IMR-90 (cell line): ENCODE measurements at regions not wholly inside any gene's neighbourhood (a gene's known extent, or its start where the extent isn't known, plus 50 kb on each side); places are given as distances from the start of the nearest gene placed in this dataset.

Experiments used
- ATAC-seq: fragments of 200-7000 bp; cut with Tn5 transposase; 2 replicates; pipeline ENCODE4 v1.9.1; 2020; ENCODE audit warnings: low read depth, mild to moderate bottlenecking, moderate library complexity
- BruUV-seq: library from RNA; stranded (reverse); fragments of 400-500 nt; replicated peaks from 2 replicates; lab custom pipeline; 2021; lab: Mats Ljungman, UMichigan
- CTCF ChIA-PET: fragments of 300-600 bp; formaldehyde crosslinking; extraction: SDS; loops from one replicate; lab custom pipeline; 2021; ENCODE audit warnings: antibody characterized with exemption; lab: Yijun Ruan, JAX
- POLR2A ChIA-PET: fragments of 300-600 bp; sonication (Branson Sonifier 250); formaldehyde crosslinking; loops from one replicate; lab custom pipeline; 2022; ENCODE audit warnings: antibody characterized with exemption; ENCODE audit not compliant: unreplicated experiment; lab: Charles Lee
- DNase-seq: peaks from one replicate; pipeline ENCODE4 v3.0.0; 2013
- H2AFZ ChIP-seq: replicated peaks from 2 replicates; pipeline ENCODE3; 2013; ENCODE audit warnings: low read length, mild to moderate bottlenecking; ENCODE audit not compliant: poor library complexity
- H2AK5ac ChIP-seq: 2 replicates; pipeline ENCODE4 v1.6.1; 2013; ENCODE audit warnings: low read depth, low read length, inconsistent platforms
- H2AK9ac ChIP-seq: replicated peaks from 2 replicates; pipeline ENCODE3; 2013; ENCODE audit warnings: mild to moderate bottlenecking, low read depth, low read length, moderate library complexity; ENCODE audit not compliant: poor library complexity
- H2BK120ac ChIP-seq: 2 replicates; pipeline ENCODE4 v1.6.1; 2013; ENCODE audit warnings: low read depth, low read length, inconsistent platforms
- H2BK15ac ChIP-seq: 3 replicates; pipeline ENCODE4 v1.6.1; 2013; ENCODE audit warnings: low read depth, low read length, inconsistent platforms
- H2BK20ac ChIP-seq: 2 replicates; pipeline ENCODE4 v1.6.1; 2013; ENCODE audit warnings: low read depth, mild to moderate bottlenecking, inconsistent platforms, low read length, moderate library complexity
- H2BK5ac ChIP-seq: 2 replicates; pipeline ENCODE4 v1.6.1; 2013; ENCODE audit warnings: mild to moderate bottlenecking, low read depth, low read length, inconsistent platforms; ENCODE audit not compliant: poor library complexity, severe bottlenecking
- H3K14ac ChIP-seq: replicated peaks from 2 replicates; pipeline ENCODE4 v1.6.1; 2013; ENCODE audit warnings: low read depth, low read length, inconsistent platforms
- H3K18ac ChIP-seq: 2 replicates; pipeline ENCODE4 v1.6.1; 2013; ENCODE audit warnings: low read depth, low read length, control low read depth
- H3K23ac ChIP-seq: 2 replicates; pipeline ENCODE4 v1.6.1; 2013; ENCODE audit warnings: low read depth, low read length, inconsistent platforms
- H3K27ac ChIP-seq: 2 replicates; pipeline ENCODE4 v1.5.1; 2013; ENCODE audit warnings: mild to moderate bottlenecking, control low read depth, low read length; ENCODE audit not compliant: insufficient read depth
- H3K27me3 ChIP-seq: 2 replicates; pipeline ENCODE4 v1.6.1; 2013; ENCODE audit warnings: low read length; ENCODE audit not compliant: control insufficient read depth, insufficient read depth
- H3K36me3 ChIP-seq: 2 replicates; pipeline ENCODE4 v1.6.1; 2013; ENCODE audit warnings: low read length, mixed read lengths; ENCODE audit not compliant: control insufficient read depth, insufficient read depth
- H3K4ac ChIP-seq: 2 replicates; pipeline ENCODE4 v1.6.1; 2013; ENCODE audit warnings: low read depth, low read length, inconsistent platforms
- H3K4me1 ChIP-seq: 2 replicates; pipeline ENCODE4 v1.6.1; 2013; ENCODE audit warnings: low read length, mixed read lengths; ENCODE audit not compliant: control insufficient read depth, insufficient read depth
- H3K4me2 ChIP-seq: 2 replicates; pipeline ENCODE4 v1.6.1; 2013; ENCODE audit warnings: low read depth, mild to moderate bottlenecking, control low read depth, low read length, moderate library complexity
- H3K4me3 ChIP-seq: 2 replicates; pipeline ENCODE4 v1.5.1; 2013; ENCODE audit warnings: low read depth, mild to moderate bottlenecking, control low read depth, low read length, moderate library complexity; ENCODE audit not compliant: insufficient read depth
- H3K56ac ChIP-seq: 2 replicates; pipeline ENCODE4 v1.6.1; 2013; ENCODE audit warnings: low read length, inconsistent platforms; ENCODE audit not compliant: insufficient read depth; ENCODE audit errors: extremely low read depth
- H3K79me1 ChIP-seq, 2 experiments: 2 replicates each; pipeline ENCODE4 v1.6.1; 2013; ENCODE audit warnings: low read length in 2 of 2, inconsistent platforms in 1 of 2, low read depth in 1 of 2
- H3K9ac ChIP-seq: 2 replicates; pipeline ENCODE4 v1.6.1; 2013; ENCODE audit warnings: low read depth, low read length, control low read depth
- H3K9me1 ChIP-seq: 2 replicates; pipeline ENCODE4 v1.6.1; 2013; ENCODE audit warnings: low read length, inconsistent platforms; ENCODE audit not compliant: insufficient read depth
- H3K9me3 ChIP-seq: 2 replicates; pipeline ENCODE4 v1.6.1; 2013; ENCODE audit warnings: low read length; ENCODE audit not compliant: control insufficient read depth, insufficient read depth
- H4K20me1 ChIP-seq: 2 replicates; pipeline ENCODE4 v1.6.1; 2013; ENCODE audit warnings: low read length, inconsistent platforms; ENCODE audit not compliant: insufficient read depth
- H4K5ac ChIP-seq: 2 replicates; pipeline ENCODE4 v1.6.1; 2013; ENCODE audit warnings: mild to moderate bottlenecking, low read depth, low read length, control low read depth
- H4K8ac ChIP-seq, 2 experiments: 2 replicates each; pipeline ENCODE4 v1.6.1; 2013; ENCODE audit warnings: low read depth in 2 of 2, low read length in 2 of 2, control low read depth in 1 of 2, inconsistent platforms in 1 of 2
- H4K91ac ChIP-seq: 2 replicates; pipeline ENCODE4 v1.6.1; 2013; ENCODE audit warnings: low read depth, low read length, inconsistent platforms; ENCODE audit not compliant: insufficient read depth
- BHLHE40 ChIP-seq: fragments of 150-350 bp; IDR thresholded peaks from 2 replicates; pipeline ENCODE4 v1.6.1; 2016; ENCODE audit warnings: mild to moderate bottlenecking, low read depth, low read length
- CEBPB ChIP-seq: IDR thresholded peaks from 2 replicates; pipeline ENCODE4 v1.6.1; 2012; ENCODE audit warnings: low read depth, low read length, improper control_type of control experiment
- ELK1 ChIP-seq: fragments of 150-350 bp; IDR thresholded peaks from 2 replicates; pipeline ENCODE4 v1.6.1; 2016; ENCODE audit warnings: low read depth, mild to moderate bottlenecking, low read length, moderate library complexity, borderline replicate concordance
- FOS ChIP-seq: fragments of 150-350 bp; IDR thresholded peaks from 2 replicates; pipeline ENCODE4 v1.6.1; 2016; ENCODE audit warnings: low read depth, low read length
- MAZ ChIP-seq: IDR thresholded peaks from 2 replicates; pipeline ENCODE4 v1.6.1; 2012; ENCODE audit warnings: low read depth, mild to moderate bottlenecking, low read length, improper control_type of control experiment, moderate library complexity, borderline replicate concordance
- MXI1 ChIP-seq: IDR thresholded peaks from 2 replicates; pipeline ENCODE4 v1.6.1; 2012; ENCODE audit warnings: low read depth, mild to moderate bottlenecking, low read length, moderate library complexity, borderline replicate concordance
- NFE2L2 ChIP-seq: fragments of 150-350 bp; IDR thresholded peaks from 2 replicates; pipeline ENCODE4 v1.6.1; 2016; ENCODE audit warnings: low read depth, mild to moderate bottlenecking, low read length
- POLR2A ChIP-seq: IDR thresholded peaks from 2 replicates; pipeline ENCODE4 v1.6.1; 2012; ENCODE audit warnings: mild to moderate bottlenecking, low read depth, low read length
- RAD21 ChIP-seq: IDR thresholded peaks from 2 replicates; pipeline ENCODE4 v1.6.1; 2012; ENCODE audit warnings: low read length, improper control_type of control experiment
- SMC3 ChIP-seq: fragments of 150-350 bp; IDR thresholded peaks from 2 replicates; pipeline ENCODE4 v1.6.1; 2016; ENCODE audit warnings: low read depth, mild to moderate bottlenecking, antibody characterized with exemption, low read length, moderate library complexity
- WGBS, 2 experiments: methylation state at CpG; one replicate each; pipeline versions ENCODE4 v1.1.5 to v1.1.7; 2013; ENCODE audit warnings: missing lambda C conversion rate in 2 of 2; ENCODE audit not compliant: insufficient read length in 1 of 2; ENCODE audit errors: extremely low coverage in 2 of 2; 5-methylcytosine and 5-hydroxymethylcytosine counted together
- dilution Hi-C: fragments of 300-500 bp; cut with HindIII; formaldehyde crosslinking; loops from one replicate; pipeline ENCODE4 v1.14.3; 2018; ENCODE audit warnings: low sequenced_read_pairs; ENCODE audit not compliant: unreplicated experiment
- in situ Hi-C: fragments of 300-500 bp; cut with MboI; formaldehyde crosslinking; loops from 3 replicates; pipeline ENCODE4 v1.14.3; 2019; ENCODE audit warnings: low sequenced_read_pairs, inconsistent platforms, mixed read lengths
- intact Hi-C: fragments of 100-400 bp; cut with micrococcal nuclease; formaldehyde crosslinking; loops from 2 replicates; pipeline ENCODE4 v1.10.0; 2022

- Histone ChIP-seq H3K27me3 (no peaks in the 10 kb centered on the region), H3K18ac (no peak overlapping the region), H3K4me2 (no peak overlapping the region), H3K9me3 (no peaks in the 10 kb centered on the region), H2BK5ac (no peak overlapping the region), H2BK20ac (no peak overlapping the region), H3K79me1 (no peaks in the 10 kb centered on the region), H4K91ac (no peak overlapping the region), H4K20me1 (no peaks in the 10 kb centered on the region), H3K27ac (no peak overlapping the region), H3K14ac (no peak overlapping the region), H2BK120ac (no peak overlapping the region), H3K9ac (no peak overlapping the region), H3K4ac (no peak overlapping the region), H3K4me3 (no peak overlapping the region), H2AK5ac (no peak overlapping the region), H3K4me1 (peaks cover 1% of the 10 kb centered on the region), H2BK15ac (no peak overlapping the region), H3K9me1 (no peaks in the 10 kb centered on the region), H4K5ac (no peak overlapping the region), H3K23ac (no peak overlapping the region), H4K8ac (no peak overlapping the region), H3K36me3 (no peaks in the 10 kb centered on the region), H2AFZ (no peak overlapping the region), H3K56ac (no peak overlapping the region), H2AK9ac (no peak overlapping the region)
- DNase-seq (no peak), ATAC-seq (no peak)
- in situ Hi-C loops (no loop called here), intact Hi-C loops (no loop called here), dilution Hi-C loops (no loop called here)
- no TSS peak for BruUV-seq
- TF ChIP-seq SMC3: no peak
- no peak for TF ChIP-seq MXI1
- TF ChIP-seq NFE2L2: no peak
- TF ChIP-seq CEBPB: no peak
- no peak for TF ChIP-seq FOS
- no peak for TF ChIP-seq BHLHE40
- TF ChIP-seq POLR2A: no peak
- TF ChIP-seq MAZ: no peak
- TF ChIP-seq RAD21: no peak
- TF ChIP-seq ELK1: no peak
- POLR2A ChIA-PET: no interaction called here
- CTCF ChIA-PET: interaction anchor here (1.5 kb wide), 1 partner anchor 14 kb away, joined by 3 read pairs; no protein-coding TSS in a partner anchor
- WGBS, 2 experiments: no CpG with 5 or more reads among the region's 6 CpGs
These were observed 373.6 kb upstream of the ZNF608 start for GRCh38 chr5:125120012-125120411.
